RWPE2 (cell line): ENCODE measurements at regions not wholly inside any gene's neighbourhood (a gene's known extent, or its start where the extent isn't known, plus 50 kb on each side); places are given as distances from the start of the nearest gene placed in this dataset.

Experiments used
- ATAC-seq: fragments of 200-7000 bp; cut with Tn5 transposase; 3 replicates; pipeline ENCODE4 v1.9.1; 2021; ENCODE audit warnings: low read depth
- DNase-seq: peaks from one replicate; pipeline ENCODE4 v3.0.0-alpha.2; 2020; ENCODE audit warnings: low spot score
- H3K27ac ChIP-seq: fragments of 450-650 bp; 2 replicates; pipeline ENCODE4 v1.5.1; 2017; ENCODE audit warnings: mild to moderate bottlenecking; ENCODE audit not compliant: poor library complexity, severe bottlenecking
- H3K27me3 ChIP-seq: fragments of 250-450 bp; sonication (Bioruptor Pico); 2 replicates; pipeline ENCODE4 v1.5.1; 2021; ENCODE audit warnings: mild to moderate bottlenecking, moderate library complexity; ENCODE audit not compliant: insufficient read depth, poor library complexity, severe bottlenecking
- H3K36me3 ChIP-seq: fragments of 250-450 bp; sonication (Bioruptor Pico); 2 replicates; pipeline ENCODE4 v1.5.1; 2020; ENCODE audit warnings: low read depth, mild to moderate bottlenecking, moderate library complexity
- H3K4me1 ChIP-seq: fragments of 250-450 bp; sonication (Bioruptor Pico); 2 replicates; pipeline ENCODE4 v1.5.1; 2021; ENCODE audit warnings: mild to moderate bottlenecking, moderate library complexity; ENCODE audit not compliant: insufficient read depth, poor library complexity, severe bottlenecking
- H3K4me3 ChIP-seq: fragments of 250-450 bp; sonication (Bioruptor Pico); 2 replicates; pipeline ENCODE4 v1.5.1; 2021; ENCODE audit warnings: mild to moderate bottlenecking, moderate library complexity; ENCODE audit not compliant: severe bottlenecking
- H3K9me3 ChIP-seq: fragments of 250-450 bp; sonication (Bioruptor Pico); 2 replicates; pipeline ENCODE4 v1.5.1; 2021; ENCODE audit warnings: mild to moderate bottlenecking, moderate library complexity; ENCODE audit not compliant: severe bottlenecking
- CTCF ChIP-seq: fragments of 450-650 bp; IDR thresholded peaks from one replicate; pipeline ENCODE4 v1.5.1; 2017; ENCODE audit warnings: mild to moderate bottlenecking, moderate library complexity; ENCODE audit not compliant: poor library complexity, severe bottlenecking

- DNase-seq (no peak), ATAC-seq (no peak)
- no peak for TF ChIP-seq CTCF
- no peak overlapping the region for H3K27ac ChIP-seq
- H3K27me3 ChIP-seq, result peaks cover 12% of the 10 kb centered on the region
- H3K9me3 ChIP-seq, result no peaks in the 10 kb centered on the region
- H3K4me3 ChIP-seq, result no peak overlapping the region
- H3K4me1 ChIP-seq, result no peaks in the 10 kb centered on the region
- no peaks in the 10 kb centered on the region for H3K36me3 ChIP-seq
Observed at GRCh38 chr16:61263400-61263799, 772.8 kb downstream of the CDH8 start.

GRCh38 chr16:61261315-61261714 lies 774.9 kb downstream of the CDH8 start:
- Histone ChIP-seq H3K27me3 (peaks cover 2% of the 10 kb centered on the region), H3K36me3 (no peaks in the 10 kb centered on the region), H3K27ac (no peak overlapping the region), H3K4me1 (no peaks in the 10 kb centered on the region), H3K9me3 (no peaks in the 10 kb centered on the region), H3K4me3 (no peak overlapping the region)
- ATAC-seq (no peak), DNase-seq (no peak)
- TF ChIP-seq CTCF, result no peak

GRCh38 chr16:61246592-61246991 lies 789.6 kb downstream of the CDH8 start:
- no peak for TF ChIP-seq CTCF
- no peaks in the 10 kb centered on the region for H3K9me3 ChIP-seq
- no peak overlapping the region for H3K4me3 ChIP-seq
- no peaks in the 10 kb centered on the region for H3K4me1 ChIP-seq
- H3K27ac ChIP-seq, result no peak overlapping the region
- H3K27me3 ChIP-seq, result peaks cover 20% of the 10 kb centered on the region
- no peak for ATAC-seq
- H3K36me3 ChIP-seq, result no peaks in the 10 kb centered on the region
- DNase-seq, result no peak

- DNase-seq, result no peak
- Histone ChIP-seq H3K4me1 (no peaks in the 10 kb centered on the region), H3K27ac (no peak overlapping the region), H3K27me3 (peaks cover 20% of the 10 kb centered on the region), H3K9me3 (no peaks in the 10 kb centered on the region), H3K36me3 (no peaks in the 10 kb centered on the region), H3K4me3 (no peak overlapping the region)
- ATAC-seq, result no peak
- no peak for TF ChIP-seq CTCF
Observed at GRCh38 chr16:61243954-61244353, 792.3 kb downstream of the CDH8 start.

GRCh38 chr16:61237884-61238485 lies 798.3 kb downstream of the CDH8 start:
- no peak overlapping the region for H3K4me3 ChIP-seq
- H3K27me3 ChIP-seq, result no peaks in the 10 kb centered on the region
- no peaks in the 10 kb centered on the region for H3K9me3 ChIP-seq
- no peak for TF ChIP-seq CTCF
- no peaks in the 10 kb centered on the region for H3K36me3 ChIP-seq
- no peaks in the 10 kb centered on the region for H3K4me1 ChIP-seq
- H3K27ac ChIP-seq, result no peak overlapping the region
- DNase-seq (no peak), ATAC-seq (no peak)
